Gastrocnemius medialis (tissue), 4 donors: ENCODE measurements at regions not wholly inside any gene's neighbourhood (a gene's known extent, or its start where the extent isn't known, plus 50 kb on each side); places are given as distances from the start of the nearest gene placed in this dataset.

ENCODE experiments used
- CTCF ChIP-seq, 5 experiments: fragments of 450-650 bp in 3 of 5; fragments of 200-600 bp in 2 of 5; sonication (generic) in 2 of 5; IDR thresholded peaks in 4 of 5; conservative IDR thresholded peaks in 1 of 5; 1 replicate in 4 of 5; 2 replicates in 1 of 5; pipeline ENCODE4 v1.5.1; 2016 to 2019; ENCODE audit warnings: antibody characterized with exemption in 5 of 5, mild to moderate bottlenecking in 3 of 5, moderate library complexity in 3 of 5
- POLR2A ChIP-seq, 2 donors: fragments of 450-650 bp; IDR thresholded peaks; one replicate each; pipeline ENCODE4 v1.6.1; 2017; ENCODE audit warnings: antibody characterized with exemption in 2 of 2, mild to moderate bottlenecking in 2 of 2, moderate library complexity in 2 of 2

- no peak for TF ChIP-seq CTCF (IDR thresholded peaks at IDR 0.05 in 4 of 5, conservative IDR thresholded peaks at IDR 0.05 in 1 of 5)
- no peak for TF ChIP-seq POLR2A (IDR thresholded peaks at IDR 0.05)
These were observed 147.7 kb downstream of the DCK start for GRCh38 chr4:71141125-71141524.
